Activated CD8-positive, alpha-beta memory T cell treated with anti-CD3 and anti-CD28 coated beads, Interleukin-2, amount 50 U/mL, for 1 hour (primary cell): ENCODE measurements at regions not wholly inside any gene's neighbourhood (a gene's known extent, or its start where the extent isn't known, plus 50 kb on each side); places are given as distances from the start of the nearest gene placed in this dataset.

ENCODE experiments used
- DNase-seq: peaks from one replicate; pipeline ENCODE4 v3.0.0-alpha.2; 2020; ENCODE audit errors: extremely low read depth

GRCh38 chr4:129346734-129347133 is 250.8 kb downstream of the C4orf33 start:
- DNase-seq: no peak

- DNase-seq: no peak
Observed at GRCh38 chr4:129350834-129351721, 255.1 kb downstream of the C4orf33 start.

DNA sequence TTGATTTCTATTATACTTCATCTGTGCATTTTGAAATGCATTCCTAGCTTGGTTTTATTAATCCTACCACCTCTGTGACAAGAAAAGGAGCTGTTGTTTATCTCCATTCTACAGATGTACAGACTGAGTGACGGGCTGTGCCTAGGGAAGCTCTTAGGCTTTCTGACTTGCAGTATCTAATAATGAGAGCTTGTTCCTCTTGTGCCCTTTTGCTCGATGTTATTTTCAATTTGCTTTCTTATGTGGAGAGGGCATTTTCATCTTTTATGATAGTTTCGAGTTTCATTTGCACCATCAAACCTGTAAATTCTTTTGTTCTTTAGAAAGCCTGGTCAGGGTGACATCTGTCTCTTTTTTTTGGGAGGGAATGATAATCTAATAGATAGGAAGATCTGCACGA is 256.5 kb downstream of the C4orf33 start:
- DNase-seq: no peak

GRCh38 chr4:129353490-129353889 is 257.5 kb downstream of the C4orf33 start:
- no peak for DNase-seq

- DNase-seq: no peak
Observed at GRCh38 chr4:129355031-129355430, 259.1 kb downstream of the C4orf33 start.

- no peak for DNase-seq
Observed at GRCh38 chr4:129355516-129355915, 259.6 kb downstream of the C4orf33 start.

DNA sequence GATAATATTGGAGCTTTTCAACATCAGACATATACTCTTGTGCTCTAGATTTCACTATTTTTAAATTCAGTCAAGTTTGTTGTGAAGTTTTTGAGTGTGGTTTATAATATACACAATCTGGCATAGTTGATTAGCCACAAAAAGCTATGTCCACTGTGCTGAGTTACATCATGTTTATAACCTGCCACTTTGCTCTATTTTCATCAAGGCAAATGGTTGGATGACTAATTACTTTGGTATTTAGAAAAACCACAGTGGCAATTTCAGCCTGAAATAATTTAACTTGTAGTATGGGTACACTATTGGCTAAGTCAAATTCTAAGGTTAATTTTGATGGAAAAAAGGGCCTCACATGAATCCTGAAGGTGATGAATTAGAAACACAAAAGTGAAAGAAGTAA is 262.6 kb downstream of the C4orf33 start:
- DNase-seq: no peak

DNA sequence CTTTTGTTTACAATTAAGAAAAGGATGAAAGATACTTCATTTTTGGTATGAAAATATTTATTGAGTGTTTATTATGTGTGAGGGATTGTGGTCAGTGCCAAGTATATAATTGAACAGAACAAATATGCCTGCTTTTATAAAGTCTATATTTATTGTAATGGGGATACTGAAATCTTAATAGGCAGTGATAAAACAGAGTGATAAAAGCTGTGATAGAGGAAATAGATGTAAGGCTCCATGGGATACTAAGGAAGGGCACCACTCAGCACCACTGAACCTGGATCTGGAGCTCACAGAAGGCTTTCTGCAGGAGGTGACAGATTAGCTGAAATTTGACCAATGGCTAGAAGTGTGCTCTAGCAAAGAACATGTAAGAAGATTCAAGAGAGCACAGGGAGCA is 263.5 kb downstream of the C4orf33 start:
- no peak for DNase-seq

GRCh38 chr4:129362691-129363274 is 266.8 kb downstream of the C4orf33 start:
- peak; percentile 10 for DNase-seq

DNA sequence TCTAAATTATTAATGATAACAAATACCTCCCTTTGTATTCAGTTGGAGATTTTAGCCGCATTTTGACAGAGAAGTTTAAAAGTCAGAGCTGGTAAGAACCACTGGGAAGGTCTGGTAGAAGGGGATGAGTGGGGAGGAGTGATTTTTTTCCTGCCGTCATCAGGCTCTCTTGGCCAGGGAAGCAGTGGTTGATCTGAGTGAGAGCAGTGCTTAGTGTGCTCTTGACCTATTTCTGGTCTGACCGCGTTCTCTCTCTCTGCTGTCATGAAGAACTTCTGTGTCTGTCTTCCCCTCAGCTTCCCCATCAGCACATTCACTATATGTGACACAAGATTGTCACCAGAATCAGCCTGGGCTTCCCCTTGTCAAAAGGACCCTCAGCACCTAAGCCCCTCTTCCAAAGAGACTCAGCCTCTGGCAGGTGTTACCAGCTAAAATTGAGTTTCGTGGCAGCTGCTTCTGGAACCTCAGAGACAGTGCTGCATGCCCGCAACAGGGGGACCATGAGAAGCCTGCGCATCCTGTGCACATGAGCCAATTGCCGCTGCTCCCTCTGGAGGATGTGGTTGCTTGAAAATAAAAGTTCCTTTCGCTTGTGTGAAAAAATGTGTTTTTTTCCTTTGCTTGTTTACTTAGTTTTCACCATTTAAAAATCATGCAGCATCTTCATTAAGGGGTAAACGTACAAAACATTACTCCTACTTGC is 268.9 kb downstream of the C4orf33 start:
- DNase-seq: no peak

DNA sequence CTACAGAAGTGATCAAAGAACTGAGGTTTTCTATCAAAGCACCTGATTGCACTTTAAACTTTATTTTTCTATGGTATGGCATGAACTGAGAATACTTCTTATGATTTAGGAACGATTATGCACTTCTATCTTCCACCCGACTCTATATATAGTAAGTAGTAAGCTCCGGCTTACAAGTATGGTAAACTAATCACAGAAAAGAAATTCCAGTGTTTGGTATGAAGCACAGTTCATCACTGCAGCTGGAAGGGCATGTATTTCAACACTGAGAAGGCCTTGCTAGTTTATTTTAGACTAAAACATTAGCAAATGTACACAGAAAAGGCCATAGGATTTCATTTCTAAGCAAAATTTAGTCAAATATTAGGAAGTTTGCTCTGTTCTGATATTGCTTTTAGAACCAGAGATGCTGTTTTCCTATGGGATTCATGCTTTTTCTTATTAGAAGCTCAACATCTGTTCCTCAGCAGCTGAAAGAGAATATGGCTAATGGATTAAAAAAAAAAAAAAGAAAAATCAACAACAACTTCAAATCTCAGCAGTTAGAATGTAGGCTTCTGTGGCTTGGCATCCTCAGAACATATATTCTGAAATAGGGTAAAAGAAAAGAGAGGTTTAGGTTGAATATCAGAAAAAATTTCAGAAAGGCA is 273.5 kb downstream of the C4orf33 start:
- no peak for DNase-seq

DNA sequence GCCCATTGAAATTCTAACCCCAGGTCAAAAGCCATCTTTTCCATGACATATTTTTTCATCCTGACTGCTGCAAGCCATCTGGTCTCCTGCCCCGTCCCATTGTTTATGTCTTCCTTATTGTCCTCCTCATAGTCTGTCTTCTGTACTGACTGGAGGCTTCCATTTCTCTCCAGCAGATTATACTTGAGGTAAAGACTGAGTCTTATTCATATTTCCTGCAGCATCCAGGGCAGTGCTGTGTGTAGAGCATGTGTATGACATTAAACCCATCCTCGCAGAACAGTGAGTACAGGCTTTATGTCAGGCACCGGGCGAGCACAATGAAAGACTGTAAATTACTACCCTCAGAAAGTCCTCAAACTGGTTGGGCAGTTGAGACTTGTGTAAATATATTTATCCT is 275.1 kb downstream of the C4orf33 start:
- DNase-seq: no peak

DNA sequence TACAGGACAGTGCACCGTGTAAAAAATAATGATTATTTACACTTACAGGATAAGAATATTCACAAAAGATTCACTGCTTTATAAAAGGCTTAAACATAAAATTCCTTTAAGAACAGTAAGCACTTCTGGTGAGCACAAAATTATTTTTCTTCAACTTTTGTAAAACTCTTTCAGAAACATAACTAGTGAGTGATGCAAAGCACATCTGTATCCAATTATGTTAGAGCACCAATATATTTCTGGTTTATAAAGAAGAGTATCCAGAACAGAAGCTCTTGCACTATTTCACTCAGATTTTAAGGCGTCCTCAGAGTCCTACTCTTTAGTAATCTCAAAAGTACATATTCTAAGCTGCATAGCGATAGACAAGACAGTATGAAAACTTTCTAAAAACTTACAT is 276.0 kb downstream of the C4orf33 start:
- no peak for DNase-seq

DNA sequence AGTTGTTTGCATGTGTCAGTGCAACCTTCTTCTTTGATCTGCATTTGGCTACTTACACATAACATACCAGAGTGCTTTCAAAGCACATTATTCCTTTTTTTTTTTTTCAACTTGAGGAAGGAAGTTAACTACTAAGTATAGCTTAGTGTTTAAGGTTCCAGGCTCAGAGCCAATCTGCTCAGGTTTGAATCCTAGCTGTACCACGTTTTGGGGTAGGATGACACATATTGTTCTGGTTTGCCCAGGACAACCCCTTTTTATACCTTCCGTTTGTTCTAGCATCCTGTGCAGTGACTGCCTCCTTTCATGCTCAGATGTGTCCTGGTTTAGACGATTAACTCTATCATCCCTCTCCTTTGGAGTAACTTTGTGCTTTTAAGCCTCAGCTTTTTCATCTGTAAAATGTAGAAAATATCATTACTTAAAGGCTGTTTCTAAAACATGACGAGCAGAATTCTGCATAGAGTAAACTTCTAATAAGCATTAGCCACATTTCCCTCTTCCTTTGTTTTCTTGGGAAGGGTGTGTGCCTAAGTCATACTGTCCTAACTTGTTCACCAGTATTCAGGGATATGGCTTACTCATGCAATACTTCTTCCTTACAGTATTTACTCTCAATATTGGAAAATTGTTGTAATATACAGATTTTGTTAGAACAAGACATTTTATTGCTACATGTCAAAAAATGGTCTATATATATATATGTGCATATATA is 281.3 kb downstream of the C4orf33 start:
- DNase-seq: no peak

DNA sequence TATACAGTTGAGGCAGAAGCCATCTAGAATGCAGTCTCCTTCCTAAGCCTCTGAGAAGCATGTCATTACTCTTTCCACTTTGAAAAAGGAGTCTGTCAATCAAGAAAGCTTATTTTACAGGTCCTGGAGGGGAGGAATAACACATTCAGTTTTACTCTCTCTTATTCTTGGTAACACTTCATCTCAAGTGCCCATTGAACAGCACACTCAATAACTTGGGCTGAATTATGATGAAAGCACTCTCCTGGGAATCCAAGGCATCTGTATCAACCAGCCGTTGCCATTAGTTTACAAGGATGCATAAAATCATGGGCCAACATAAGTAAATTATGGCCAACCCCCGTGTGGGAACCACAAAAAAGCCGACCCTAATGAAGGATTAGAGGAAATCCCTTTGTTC is 282.4 kb downstream of the C4orf33 start:
- DNase-seq: no peak

DNA sequence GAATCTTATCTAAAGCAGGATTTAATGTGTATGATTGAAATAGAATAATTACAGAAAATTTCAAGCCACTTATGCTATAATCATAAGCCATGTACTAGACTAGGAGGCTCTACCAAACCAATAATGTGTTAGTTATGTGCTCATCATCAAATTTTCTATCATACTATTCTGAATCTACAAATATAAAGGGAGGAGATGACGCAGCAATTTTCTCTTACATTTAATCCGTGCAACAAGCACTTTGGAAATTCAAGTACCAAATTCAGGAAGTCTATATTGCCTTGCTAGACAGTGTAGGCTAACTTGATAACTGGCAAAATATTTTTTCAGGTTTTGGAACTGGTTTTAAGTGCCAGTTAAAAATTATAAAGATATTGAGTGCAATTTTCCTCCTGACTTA is 283.5 kb downstream of the C4orf33 start:
- no peak for DNase-seq

DNA sequence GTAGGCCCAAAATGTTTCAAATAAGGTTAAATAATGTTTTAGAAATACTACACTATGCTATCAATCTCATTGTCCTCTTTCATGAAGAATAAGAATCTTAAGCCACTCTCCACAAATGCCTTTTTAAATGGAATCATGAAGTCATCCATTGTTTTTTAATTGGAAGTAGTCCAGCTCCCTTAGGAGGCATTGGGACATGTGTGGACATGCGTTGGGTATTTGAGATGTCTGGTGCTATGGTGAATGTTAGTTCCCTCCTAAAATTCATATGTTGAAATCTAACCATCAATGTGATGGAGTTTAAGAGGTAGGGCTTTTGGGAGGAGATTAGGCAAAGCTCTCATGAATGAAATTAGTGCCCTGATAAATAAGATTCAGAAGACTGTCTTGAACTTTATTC is 289.0 kb downstream of the C4orf33 start:
- DNase-seq: no peak

DNA sequence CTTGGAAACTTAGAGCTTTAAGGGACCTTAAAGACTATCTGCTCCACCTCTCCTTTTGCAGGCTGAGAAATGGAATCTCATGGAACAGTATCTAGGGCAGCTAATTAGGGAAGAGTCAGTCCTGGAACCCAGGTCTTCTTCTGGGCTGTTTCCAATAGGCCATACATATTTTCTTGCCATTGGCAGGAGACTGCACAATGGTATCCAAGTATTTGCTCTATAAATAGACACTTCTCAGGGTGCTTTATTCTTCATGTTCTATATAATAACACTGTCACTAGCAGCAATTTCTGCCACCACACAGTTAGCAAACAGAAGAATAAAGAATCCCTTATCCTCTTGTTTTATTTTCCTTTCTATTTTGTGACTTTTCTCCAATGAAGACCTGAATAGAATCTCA is 291.7 kb downstream of the C4orf33 start:
- DNase-seq: no peak

DNA sequence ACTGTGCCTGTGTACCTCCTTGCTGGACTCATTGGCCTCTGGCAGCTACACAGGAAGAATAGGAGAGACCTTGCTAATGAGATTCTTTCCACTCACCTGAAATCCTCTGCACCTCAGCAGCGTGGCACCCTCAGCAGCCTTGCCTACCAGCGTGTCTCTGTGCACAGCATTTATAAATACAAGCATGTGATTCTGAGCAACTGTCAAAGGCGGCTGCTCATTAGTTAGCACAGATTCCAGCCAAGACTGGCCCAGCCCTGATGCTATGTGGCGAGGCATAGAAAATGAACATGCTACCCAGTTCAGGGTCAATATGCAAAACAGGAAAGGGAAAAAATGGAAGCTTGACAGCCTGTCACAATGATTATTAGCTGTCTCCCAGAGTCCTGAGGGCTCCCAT is 298.0 kb downstream of the C4orf33 start:
- DNase-seq: no peak

DNA sequence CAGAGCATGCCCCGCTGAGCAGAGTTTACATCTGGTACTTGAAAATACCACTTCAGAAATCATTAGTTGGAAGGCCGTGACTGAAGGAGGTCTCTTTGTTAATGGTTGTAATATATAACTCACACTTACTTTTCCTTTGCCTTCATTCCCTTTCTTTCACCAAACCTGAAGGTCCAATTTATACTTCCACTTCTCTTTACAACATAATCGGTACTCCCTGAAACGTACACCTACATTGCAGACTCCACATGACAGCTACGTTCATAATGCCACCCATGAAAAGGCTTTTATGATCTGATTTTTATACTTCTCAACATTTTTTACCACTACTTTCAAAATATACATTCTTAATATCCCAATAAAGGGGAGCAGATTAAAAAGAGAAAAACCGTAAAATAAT is 298.7 kb downstream of the C4orf33 start:
- DNase-seq: no peak

GRCh38 chr4:129403848-129404247 is 307.9 kb downstream of the C4orf33 start:
- DNase-seq: no peak

DNA sequence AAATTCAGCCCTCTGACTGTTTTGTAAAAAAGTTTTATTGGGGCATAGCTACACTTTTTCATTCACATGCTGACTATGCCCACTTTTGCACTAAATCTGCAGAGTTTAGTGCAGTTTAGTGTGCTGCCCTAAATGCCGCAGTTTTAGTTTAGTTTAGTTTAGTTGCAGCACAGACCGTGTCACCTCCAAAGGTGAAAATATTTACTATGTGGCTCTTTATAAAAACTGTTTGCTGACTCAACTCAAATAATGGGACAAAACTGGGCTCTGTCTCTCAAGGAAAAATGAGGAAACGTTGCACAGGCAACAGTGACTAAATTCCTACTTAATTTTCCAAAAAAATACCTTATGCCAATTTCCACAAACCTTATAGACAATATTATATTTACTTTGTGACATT is 314.2 kb downstream of the C4orf33 start:
- no peak for DNase-seq
